Endothelial cell of umbilical vein (primary cell): ENCODE measurements at regions not wholly inside any gene's neighbourhood (a gene's known extent, or its start where the extent isn't known, plus 50 kb on each side); places are given as distances from the start of the nearest gene placed in this dataset.
"Not testable (repeated sequence)": the region's sequence is repeated elsewhere in the genome, so short reads cannot be mapped to it uniquely, and the experiment has no call there.

Source experiments
- BruUV-seq: library from RNA; stranded (reverse); fragments of 400-500 nt; replicated peaks from 2 replicates; lab custom pipeline; 2021; lab: Mats Ljungman, UMichigan
- CTCF ChIA-PET: fragments of 300-600, 350-600 bp; sonication (Branson Sonifier 250); formaldehyde crosslinking; loops from one replicate; lab custom pipeline; 2021; ENCODE audit warnings: antibody characterized with exemption, inconsistent platforms; lab: Charles Lee
- POLR2A ChIA-PET: fragments of 300-600, 350-600 bp; sonication (Branson Sonifier 250); formaldehyde crosslinking; loops from one replicate; lab custom pipeline; 2021; ENCODE audit warnings: antibody characterized with exemption, inconsistent platforms; lab: Charles Lee
- DNase-seq: peaks from one replicate; pipeline ENCODE4 v3.0.0-alpha.2; 2011; ENCODE audit warnings: low read depth, low spot score
- FAIRE-seq: peaks from 2 replicates; lab custom pipeline; 2011; peaks lifted over from hg19 to GRCh38; lab: Jason Lieb, UNC
- H2AFZ ChIP-seq: 2 replicates; pipeline ENCODE4 v1.6.0; 2012; ENCODE audit warnings: low read depth, low read length, control low read depth, inconsistent platforms
- H3K27ac ChIP-seq: 2 replicates; pipeline ENCODE4 v1.5.1; 2011; ENCODE audit warnings: low read depth, mild to moderate bottlenecking, control low read depth, low read length, moderate library complexity; ENCODE audit not compliant: insufficient read depth
- H3K27me3 ChIP-seq, 2 experiments: 2 replicates each; pipeline versions ENCODE4 v1.6.0 to v1.6.1; 2011; ENCODE audit warnings: low read length in 2 of 2, mixed read lengths in 1 of 2; ENCODE audit not compliant: control insufficient read depth in 2 of 2, insufficient read depth in 2 of 2
- H3K36me3 ChIP-seq, 2 experiments: 2 replicates in 1 of 2; 3 replicates in 1 of 2; pipeline ENCODE4 v1.5.1; 2011; ENCODE audit warnings: low read length in 2 of 2, mild to moderate bottlenecking in 1 of 2, moderate library complexity in 1 of 2; ENCODE audit not compliant: control insufficient read depth in 2 of 2, insufficient read depth in 2 of 2; ENCODE audit errors: extremely low read depth in 1 of 2
- H3K4me1 ChIP-seq: 3 replicates; pipeline ENCODE4 v1.5.1; 2011; ENCODE audit warnings: mild to moderate bottlenecking, low read length; ENCODE audit not compliant: control insufficient read depth, insufficient read depth; ENCODE audit errors: extremely low read depth
- H3K4me2 ChIP-seq: 2 replicates; pipeline ENCODE4 v1.6.1; 2011; ENCODE audit warnings: low read length, control low read depth, mixed read lengths; ENCODE audit not compliant: insufficient read depth
- H3K4me3 ChIP-seq, 3 experiments: fragments of 200-600 bp in 1 of 3; sonication (generic), shearing (Covaris generic) in 1 of 3; replicated peaks in 1 of 3; 2 replicates each; pipeline ENCODE4 v1.5.1; 2011 to 2016; ENCODE audit warnings: control low read depth in 3 of 3, low read length in 3 of 3, mild to moderate bottlenecking in 2 of 3, inconsistent platforms in 1 of 3, low read depth in 1 of 3, moderate library complexity in 1 of 3; ENCODE audit not compliant: insufficient read depth in 1 of 3
- H3K79me2 ChIP-seq: 2 replicates; pipeline ENCODE4 v1.6.0; 2012; ENCODE audit warnings: low read length, inconsistent platforms; ENCODE audit not compliant: control insufficient read depth, insufficient read depth
- H3K9ac ChIP-seq: replicated peaks from 2 replicates; pipeline ENCODE3; 2011; ENCODE audit warnings: low read length, control low read depth; ENCODE audit not compliant: insufficient read depth; ENCODE audit errors: extremely low read depth
- H3K9me1 ChIP-seq: replicated peaks from 3 replicates; pipeline ENCODE4 v1.6.0; 2011; ENCODE audit warnings: mild to moderate bottlenecking, low read length; ENCODE audit not compliant: control insufficient read depth, insufficient read depth; ENCODE audit errors: extremely low read depth
- H3K9me3 ChIP-seq: replicated peaks from 2 replicates; pipeline ENCODE4 v1.5.1; 2012; ENCODE audit warnings: low read length, inconsistent platforms; ENCODE audit not compliant: control insufficient read depth, insufficient read depth
- H4K20me1 ChIP-seq: replicated peaks from 2 replicates; pipeline ENCODE3; 2011; ENCODE audit warnings: mild to moderate bottlenecking, low read length; ENCODE audit not compliant: control insufficient read depth, insufficient read depth; ENCODE audit errors: extremely low read depth
- MAX ChIP-seq: IDR thresholded peaks from 2 replicates; pipeline ENCODE4 v1.6.1; 2011; ENCODE audit not compliant: insufficient read depth, insufficient read length
- MYC ChIP-seq: IDR thresholded peaks from one replicate; pipeline ENCODE4 v1.6.1; 2011; ENCODE audit warnings: mild to moderate bottlenecking, low read depth, low read length
- POLR2A ChIP-seq: IDR thresholded peaks from 2 replicates; pipeline ENCODE4 v1.6.1; 2012; ENCODE audit warnings: low read depth, mild to moderate bottlenecking, control low read depth, low read length
- dilution Hi-C: fragments of 300-500 bp; cut with MboI; formaldehyde crosslinking; loops from one replicate; pipeline ENCODE4 v1.15.0; 2019; ENCODE audit warnings: low sequenced_read_pairs; ENCODE audit not compliant: extremely low pct_ligation_motif_present
- intact Hi-C: fragments of 100-400 bp; cut with micrococcal nuclease; formaldehyde crosslinking; loops from one replicate; pipeline ENCODE4 v1.10.0; 2022

- TF ChIP-seq MYC (no peak), POLR2A (no peak), MAX (no peak)
- FAIRE-seq, result no peak
- H3K27ac ChIP-seq, result no peak overlapping the region
- DNase-seq, result no peak
- intact Hi-C loops (no loop called here), dilution Hi-C loops (no loop called here)
- no peaks in the 10 kb centered on the region for H3K9me3 ChIP-seq
- H3K9ac ChIP-seq, result no peak overlapping the region
- no peak overlapping the region for H2AFZ ChIP-seq
- ChIA-PET POLR2A (no interaction called here), CTCF (no interaction called here)
- no peaks in the 10 kb centered on the region for H3K79me2 ChIP-seq
- BruUV-seq, result no TSS peak
- H3K27me3 ChIP-seq, result no peaks in the 10 kb centered on the region
- no peak overlapping the region for H3K4me2 ChIP-seq
- H3K4me1 ChIP-seq, result no peaks in the 10 kb centered on the region
- H4K20me1 ChIP-seq, result no peaks in the 10 kb centered on the region
- H3K9me1 ChIP-seq, result no peaks in the 10 kb centered on the region
- H3K4me3 ChIP-seq, result no peak overlapping the region
- no peaks in the 10 kb centered on the region for H3K36me3 ChIP-seq
Measured at GRCh38 chr6:92086750-92087149, 1332.6 kb downstream of the EPHA7 start.

GRCh38 chr6:92083914-92084313 lies 1335.4 kb downstream of the EPHA7 start:
- intact Hi-C loops, BruUV-seq, H3K36me3 ChIP-seq, FAIRE-seq, H4K20me1 ChIP-seq, H3K79me2 ChIP-seq, H3K27ac ChIP-seq, CTCF ChIA-PET, H3K27me3 ChIP-seq, H2AFZ ChIP-seq, POLR2A ChIA-PET, H3K9me3 ChIP-seq, H3K4me2 ChIP-seq, dilution Hi-C loops, H3K4me3 ChIP-seq, H3K9ac ChIP-seq, H3K9me1 ChIP-seq, H3K4me1 ChIP-seq, DNase-seq: not testable (repeated sequence)
